ENCODE measurements at regions not wholly inside any gene's neighbourhood (a gene's known extent, or its start where the extent isn't known, plus 50 kb on each side); places are given as distances from the start of the nearest gene placed in this dataset.
"Not testable (repeated sequence)": the region's sequence is repeated elsewhere in the genome, so short reads cannot be mapped to it uniquely, and the experiment has no call there.

DNA sequence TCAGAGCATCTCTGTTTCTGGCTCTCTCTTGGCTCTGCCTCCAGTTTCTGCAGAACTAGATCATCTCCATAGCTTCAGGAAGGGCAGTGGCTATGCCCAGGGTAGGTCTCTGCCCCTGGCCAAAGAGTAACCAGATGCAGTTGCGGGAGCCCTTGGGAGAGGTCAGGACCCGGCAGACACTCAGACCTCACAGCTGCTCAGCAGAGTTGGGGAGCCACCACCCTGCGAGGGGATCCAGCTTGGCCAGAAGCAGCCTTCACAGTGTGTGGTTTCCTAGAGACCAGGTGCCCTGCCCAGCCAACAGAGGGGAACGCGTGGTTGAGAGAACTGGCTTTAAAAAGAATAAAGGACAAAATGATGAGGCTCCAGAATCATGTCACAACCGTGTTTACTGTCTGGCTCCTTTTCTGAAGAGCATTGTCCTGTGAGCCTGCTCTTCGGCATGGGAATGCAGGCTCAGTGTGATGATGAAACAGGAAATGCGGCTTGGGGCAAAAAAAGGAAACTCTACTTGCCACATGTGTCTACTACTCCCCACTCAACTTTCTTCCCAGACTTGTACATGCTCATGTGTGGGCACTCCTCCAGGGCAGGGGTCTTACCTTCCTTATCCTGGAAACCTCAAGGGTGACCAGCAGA lies 243.1 kb downstream of the INHBA start:
- DNase-seq = no peak

DNA sequence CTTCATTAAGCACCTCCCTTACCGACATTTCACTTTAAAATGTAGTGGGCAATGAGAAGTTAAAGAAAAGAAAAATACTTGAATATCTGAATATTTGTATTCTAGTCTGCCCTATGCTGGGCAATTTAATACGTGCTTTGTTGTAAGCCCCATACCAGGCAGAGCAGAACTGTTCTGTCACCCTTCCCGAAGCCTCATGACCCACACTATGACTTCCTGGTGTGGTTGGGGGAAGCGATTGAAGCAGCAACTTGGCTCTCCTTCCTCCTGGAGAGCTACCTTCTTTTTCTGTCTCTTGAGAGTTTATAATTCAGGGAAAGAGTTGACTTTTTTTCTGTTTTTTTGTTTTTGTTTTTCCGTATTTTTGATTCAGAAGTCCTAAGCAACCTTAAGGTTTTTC lies 243.7 kb downstream of the INHBA start:
- no peak for DNase-seq

DNA sequence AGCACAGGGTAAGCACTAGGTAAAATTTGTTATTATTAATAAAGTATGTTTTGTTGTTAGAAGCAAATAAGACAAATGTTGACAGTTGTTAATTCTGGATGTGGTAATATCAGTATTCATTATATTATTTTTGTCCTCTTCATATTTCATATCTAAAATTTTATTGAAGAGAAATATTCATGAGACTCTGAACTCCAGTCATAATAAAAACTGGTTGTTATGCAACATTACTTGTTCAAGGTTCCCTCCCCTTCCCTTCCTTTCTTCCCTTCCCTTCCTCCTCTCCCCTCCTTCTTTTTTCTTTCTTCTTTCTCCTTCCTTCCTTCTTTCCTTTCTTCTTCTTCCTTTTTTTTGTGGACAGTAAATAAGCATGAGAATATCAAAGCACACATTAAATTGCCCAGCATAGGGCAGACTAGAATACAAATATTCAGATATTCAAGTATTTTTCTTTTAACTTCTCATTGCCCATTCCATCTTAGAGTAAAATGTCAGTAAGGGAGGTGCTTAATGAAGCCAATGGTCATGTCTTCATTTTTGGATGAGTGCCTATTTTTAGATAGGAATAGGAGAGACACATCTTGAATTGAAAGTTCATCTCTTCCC lies 245.0 kb downstream of the INHBA start:
- no peak for DNase-seq

DNA sequence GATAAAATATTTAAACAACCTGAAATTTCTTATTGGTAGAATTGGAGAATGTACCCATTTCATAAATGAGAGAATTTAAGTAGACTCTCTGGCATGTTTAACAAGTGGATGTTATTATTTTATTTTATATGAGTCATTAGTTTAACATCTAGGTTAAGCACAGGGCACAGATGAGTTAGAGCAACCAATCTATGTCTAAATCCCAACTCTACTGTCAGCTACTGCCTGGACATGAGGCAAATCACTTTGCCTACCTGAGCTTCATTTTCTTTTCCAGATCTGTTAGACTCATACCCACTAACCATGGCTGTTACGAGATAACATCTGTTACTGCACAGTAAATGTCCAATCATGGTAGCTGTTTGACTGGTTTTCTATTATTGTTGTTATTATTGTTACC lies 251.1 kb downstream of the INHBA start:
- DNase-seq = no peak

DNA sequence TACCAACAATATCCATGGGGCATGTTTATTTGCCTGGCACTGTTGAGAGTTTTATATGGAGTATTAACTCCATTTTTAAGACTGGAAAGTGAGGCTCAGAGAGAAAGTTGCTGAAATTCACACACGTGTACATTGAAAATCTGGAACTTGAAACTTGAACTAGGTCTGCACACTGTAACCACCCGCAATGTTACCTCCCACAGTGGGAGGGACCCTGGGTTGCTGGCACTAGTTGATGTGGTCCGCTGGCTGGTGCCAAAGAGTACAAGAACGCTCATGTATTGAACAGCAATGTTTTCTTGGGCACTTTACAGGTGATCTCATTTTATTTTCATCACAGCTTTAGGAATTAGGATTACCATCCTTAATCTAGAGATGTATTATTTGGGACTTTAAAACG lies 253.2 kb downstream of the INHBA start:
- no peak for DNase-seq

DNA sequence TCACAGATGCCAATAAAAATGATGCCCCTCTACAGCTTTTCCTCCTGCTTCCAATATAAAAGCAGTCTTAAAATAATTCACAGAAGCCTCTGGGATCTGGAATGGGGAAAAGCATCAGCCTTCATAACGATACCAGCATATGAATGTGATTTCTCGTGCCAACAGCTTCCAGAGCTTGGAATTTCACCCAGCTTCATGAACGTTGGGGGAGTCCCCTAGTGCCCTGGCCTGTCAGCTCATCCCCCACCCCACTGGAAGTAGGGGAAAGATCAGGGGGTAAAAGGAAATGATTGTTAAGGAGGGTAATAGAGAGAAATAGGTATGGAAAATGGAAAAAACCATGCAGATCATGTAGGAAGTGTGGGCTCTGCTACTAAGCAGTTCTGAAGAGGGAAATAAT lies 253.6 kb downstream of the INHBA start:
- DNase-seq = no peak

DNA sequence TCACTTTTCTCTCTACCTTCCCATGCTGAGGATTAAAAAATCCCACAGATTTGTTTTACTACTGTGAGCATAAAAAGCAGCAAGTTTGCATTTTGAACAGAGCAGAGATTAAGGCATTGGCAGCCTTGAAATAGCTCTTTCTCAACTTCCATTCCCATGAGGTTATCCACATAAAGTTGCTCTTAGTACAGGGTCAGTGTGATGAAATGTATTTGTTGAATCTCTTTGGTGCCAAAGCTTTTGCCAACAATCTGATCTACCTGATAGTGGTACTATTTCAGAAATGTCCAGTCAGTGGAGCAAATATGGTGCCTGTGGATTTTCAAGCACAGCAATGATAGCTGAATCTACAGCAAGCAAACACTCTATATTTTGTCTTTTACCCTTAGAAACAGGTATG lies 254.8 kb downstream of the INHBA start:
- no peak for DNase-seq

DNA sequence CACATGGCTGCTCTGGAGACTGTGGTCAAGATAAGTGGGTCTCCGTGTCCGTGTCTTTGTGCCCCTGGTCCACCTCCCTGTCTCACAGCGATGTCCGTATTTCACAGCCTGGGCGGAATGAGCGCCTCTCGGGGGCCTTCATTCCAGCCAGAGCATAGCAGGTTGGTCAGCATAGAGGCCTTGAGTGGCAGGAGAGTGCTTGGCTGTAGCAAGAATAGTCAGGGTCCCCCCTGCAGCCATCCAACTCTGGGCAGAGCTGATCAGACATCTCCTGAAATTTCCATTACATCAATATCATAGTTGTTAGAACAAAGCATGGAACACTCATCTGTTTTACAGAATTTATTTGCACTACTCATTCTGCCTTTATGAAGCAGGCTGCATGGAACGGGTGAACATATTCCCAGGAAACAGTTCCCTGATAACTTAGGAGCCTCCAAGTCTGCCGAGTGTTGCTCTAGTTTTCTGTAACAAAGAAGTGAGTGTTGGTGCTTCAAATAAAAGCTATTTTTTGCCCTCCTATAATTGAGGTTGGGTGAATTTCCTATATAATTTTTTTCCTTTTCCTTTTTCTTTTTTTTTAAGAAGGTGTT lies 255.3 kb downstream of the INHBA start:
- no peak for DNase-seq

DNA sequence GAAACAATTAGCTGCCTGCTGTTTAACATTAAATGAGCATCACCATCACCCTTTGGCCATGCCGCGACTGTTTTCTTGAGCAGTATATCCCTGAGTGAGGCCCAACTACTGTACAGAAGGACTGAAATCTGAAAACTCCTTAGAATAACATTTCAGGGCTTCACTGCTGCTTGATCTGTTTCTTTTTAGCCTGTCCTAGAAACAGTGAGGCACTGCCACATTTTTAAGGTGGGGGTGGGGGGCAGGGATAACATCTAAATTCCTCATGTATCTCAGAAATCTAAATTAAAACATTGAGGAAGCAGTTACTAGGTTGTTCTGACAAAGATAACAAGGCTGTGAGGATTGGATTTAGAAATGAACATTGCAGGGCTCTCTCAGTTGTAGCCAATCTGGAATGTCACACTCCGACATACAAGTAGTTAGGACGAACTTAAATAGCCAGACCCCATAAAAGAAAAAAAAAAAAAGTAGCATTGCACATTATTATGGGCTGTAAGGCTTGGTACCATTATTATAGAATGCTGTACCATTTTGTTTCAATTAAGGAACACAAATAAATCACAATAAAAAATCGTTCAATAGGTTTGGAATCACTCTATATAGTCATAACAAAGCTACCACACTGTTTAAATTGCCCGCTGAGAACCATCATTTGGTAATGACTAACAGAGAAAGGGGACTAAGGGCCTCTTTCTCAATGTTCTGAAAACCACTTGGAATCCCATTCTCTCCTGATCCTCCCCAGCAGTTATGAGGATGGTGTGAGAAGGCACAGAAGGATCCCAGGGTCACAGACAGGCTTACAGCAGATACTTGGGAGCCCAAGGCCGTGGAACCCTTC lies 256.1 kb downstream of the INHBA start:
- DNase-seq = no peak

DNA sequence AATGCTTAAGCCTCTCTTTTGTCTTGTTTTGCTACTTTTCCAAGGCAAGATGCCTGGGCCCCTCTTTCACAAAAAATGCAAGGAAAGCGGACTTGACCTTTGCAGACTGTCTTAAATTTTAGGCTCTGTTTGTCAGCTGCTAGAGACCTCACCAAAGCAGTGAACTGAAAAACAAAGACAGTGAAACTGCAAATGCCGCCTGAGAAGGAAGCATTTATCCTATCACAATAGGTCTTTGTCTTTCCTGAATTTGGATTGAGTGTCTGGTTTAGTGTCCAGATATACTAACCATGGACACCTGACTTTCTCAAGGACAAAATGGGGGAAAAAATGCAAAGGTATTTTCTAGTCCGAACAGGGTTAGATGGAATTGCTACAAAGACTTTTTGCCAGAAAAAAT lies 256.9 kb downstream of the INHBA start:
- DNase-seq = no peak

DNA sequence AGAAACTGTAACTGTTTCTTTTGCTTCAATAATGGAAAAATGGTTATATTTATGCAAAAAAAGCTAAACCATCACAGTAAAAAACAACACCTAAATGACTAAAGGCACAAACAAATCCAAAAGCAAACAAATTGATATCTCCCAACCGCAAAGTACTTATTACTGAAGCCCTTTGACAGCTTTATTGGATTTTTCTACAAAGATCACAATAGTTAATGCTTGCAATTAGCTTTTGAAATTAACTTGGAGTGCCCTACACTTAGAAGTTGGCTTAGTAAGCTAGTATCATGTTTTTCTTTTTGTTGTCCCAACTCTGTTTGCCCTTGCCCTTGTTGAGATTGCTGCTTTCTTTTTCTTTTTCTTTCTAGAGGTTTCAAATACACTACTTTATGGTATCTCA lies 257.5 kb downstream of the INHBA start:
- DNase-seq = no peak

DNA sequence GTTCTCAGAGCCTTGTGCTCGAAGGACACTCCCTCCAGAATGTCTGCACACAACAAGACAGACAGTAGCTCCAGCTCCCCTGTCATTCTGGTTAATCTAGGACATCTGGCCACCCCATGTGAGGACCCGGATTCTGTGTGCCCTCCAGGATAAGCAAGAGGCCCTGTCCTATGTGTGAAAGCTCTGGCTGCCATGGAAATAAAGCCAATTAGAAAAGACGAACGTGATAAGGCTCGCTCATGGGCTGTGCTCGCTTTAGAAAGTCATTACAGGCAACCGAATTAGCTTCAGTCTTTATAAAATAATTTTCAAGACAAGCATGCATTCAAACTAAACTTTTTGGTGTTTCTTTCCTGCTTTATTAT lies 263.4 kb downstream of the INHBA start:
- no peak for DNase-seq

DNA sequence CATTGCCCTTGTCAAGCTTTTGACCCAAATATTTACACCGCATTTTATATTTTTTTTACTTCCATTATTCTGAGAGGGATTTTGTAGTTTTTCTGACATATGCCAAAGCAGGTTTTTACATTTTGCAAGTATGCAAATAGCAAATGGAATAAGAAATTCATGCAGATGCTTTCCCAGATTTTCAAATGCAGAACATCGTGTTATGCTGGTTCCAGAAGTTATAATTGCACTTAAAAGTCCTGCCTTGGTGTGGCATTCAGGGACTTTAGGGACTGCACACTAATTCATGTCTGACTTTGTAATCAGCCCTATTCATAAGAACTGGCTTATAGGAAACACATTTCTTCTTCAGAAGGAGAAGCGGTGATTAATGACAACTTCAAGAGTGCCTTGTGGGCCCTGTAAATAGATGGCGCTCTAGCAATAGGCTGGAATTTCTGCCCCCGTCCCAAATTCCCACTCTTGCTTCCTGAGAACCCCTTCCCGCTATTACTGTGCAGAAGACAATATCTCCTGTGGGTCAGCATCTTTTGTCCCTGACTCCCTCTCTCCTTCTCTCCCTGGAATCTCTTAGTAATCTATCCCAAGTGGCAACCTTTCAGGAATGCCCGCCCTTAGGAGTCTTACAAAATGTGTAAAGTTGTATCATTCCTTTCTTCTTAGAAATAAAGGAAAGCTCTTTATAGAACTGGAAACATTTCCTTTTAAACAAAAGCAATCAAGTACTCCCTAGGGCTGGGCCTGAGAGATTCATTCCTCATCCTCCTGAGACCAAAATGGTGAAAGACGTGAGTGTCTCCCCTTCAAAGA lies 264.0 kb downstream of the INHBA start:
- no peak for DNase-seq

DNA sequence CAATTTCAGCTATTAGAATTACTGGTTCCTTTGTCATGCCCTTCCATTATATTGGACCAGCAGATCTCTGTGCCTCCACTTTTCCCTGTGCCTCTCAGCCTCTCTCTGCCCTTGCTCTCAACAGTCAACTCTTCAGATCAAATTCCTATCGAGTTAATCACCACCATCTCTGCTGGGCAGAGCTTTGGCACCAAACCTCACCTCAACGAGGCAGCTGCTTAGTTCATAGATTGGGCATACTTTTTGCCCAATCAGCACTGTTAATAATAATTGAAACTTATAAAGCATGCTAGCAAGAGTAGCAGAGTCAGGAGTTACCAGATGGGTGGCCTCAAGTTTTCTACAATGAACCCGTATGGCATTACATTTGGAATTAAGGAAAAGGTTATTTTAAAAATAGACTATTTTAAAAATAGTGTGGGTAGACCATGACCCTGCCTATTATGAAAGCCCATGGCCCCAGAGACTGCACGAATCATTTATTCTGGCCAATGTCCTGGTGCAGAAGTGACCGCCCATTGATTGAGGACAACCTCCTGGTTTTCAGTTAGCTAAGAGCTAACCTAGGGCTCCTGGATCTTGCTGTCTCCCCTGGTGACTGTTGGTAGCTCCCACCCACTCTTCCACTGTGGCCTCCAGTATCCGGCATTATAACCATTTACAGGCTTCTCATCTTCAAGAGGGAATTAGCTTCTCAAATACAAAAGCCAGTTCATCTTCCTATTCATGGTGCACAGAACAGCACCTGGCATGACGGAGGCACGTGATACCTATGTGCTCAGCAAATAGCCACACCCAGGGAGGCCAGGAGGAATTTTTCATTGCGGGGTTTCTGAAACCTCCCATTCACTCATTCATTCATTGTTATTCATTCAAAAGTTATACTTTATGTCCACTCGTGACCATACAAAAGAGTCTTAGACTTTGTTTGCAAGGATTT lies 265.4 kb downstream of the INHBA start:
- no peak for DNase-seq

DNA sequence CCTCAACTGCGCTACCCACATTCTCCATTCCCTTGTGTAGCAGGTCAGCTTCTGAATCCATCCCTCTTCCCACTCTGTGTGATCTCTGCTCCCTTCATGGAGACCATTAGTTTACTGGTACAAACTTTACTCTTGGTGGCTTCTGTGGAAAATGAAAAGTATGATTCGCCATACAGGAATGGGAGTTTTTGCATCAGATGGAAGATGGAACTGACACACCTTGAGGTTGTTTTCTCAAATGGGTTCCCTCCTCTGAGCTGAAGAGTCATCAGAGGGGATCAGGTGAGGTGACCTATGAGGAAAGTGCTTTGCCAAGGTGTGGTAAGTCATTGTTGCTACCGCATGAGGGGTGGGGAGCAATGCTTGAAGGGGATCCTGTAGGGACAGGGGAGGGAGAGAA lies 266.8 kb downstream of the INHBA start:
- no peak for DNase-seq

DNA sequence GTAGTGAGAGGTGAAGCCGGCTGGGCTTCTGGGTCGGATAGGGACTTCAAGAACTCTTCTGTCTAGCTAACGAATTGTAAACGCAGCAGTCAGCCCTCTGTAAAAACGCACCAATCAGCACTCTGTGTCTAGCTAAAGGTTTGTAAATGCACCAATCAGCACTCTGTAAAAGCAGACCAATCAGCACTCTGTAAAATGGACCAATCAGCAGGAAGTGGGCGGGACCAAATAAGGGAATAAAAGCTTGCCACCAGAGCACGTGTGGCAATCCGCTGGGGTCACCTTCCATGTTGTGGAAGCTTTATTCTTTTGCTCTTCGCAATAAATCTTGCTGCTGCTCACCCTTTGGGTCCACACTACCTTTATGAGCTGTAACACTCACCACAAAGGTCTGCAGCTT lies 267.9 kb downstream of the INHBA start:
- DNase-seq = not testable (repeated sequence)

DNA sequence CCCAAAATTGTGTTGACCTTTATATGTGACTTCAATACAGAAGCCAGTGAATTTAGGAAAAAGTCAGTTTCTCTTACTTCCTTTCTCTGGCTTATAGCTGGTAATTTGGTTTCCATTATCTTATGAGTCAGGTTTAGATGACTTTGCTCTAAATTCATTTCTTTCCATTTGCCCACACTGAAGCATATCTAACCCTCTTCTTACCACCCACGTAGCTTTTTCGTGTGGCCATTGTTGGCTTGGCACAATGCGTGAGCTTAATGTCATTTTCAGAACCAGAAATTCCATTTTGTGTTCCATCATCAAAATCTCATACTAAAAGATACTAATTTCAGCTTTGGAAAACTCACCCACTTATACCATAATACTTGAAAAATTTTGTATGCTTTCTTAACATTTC lies 271.2 kb downstream of the INHBA start:
- DNase-seq = no peak

DNA sequence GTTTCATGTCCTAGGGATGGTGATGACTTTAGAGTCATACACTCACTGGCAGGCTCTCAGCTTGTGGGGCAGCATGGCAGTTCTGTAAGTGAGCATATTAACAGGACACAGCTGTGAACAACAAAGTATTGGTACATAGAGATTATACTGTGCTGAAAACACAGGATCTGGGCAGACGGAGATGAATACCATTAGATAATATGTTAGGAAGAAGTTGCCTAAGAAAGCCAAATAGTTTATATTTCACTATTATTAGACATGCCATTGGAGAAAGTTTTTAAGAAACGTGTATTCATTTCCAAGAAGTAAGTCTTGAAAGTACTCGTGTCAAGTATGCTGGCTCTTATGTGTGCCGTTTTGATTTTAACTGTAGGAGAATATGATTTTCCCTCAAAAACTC lies 274.5 kb downstream of the INHBA start:
- DNase-seq = no peak

DNA sequence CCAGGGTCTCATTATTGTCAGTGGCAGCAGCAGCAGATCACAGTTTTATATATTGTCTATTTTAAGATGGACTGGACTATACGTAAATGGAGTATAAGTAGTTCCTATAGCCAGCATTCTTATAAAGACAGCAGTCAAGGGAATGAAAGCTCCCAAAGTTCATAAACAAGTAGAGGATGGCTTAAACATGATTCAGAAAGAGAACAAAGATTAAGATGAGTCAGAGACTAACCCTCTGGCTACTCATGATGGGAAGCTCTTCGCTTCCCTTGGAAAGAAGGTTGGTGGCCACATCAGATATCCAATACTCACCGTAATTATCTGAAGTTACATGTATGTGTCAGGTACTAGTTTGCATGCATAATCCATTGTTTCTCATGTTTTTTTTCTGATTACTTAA lies 277.0 kb downstream of the INHBA start:
- DNase-seq = no peak

DNA sequence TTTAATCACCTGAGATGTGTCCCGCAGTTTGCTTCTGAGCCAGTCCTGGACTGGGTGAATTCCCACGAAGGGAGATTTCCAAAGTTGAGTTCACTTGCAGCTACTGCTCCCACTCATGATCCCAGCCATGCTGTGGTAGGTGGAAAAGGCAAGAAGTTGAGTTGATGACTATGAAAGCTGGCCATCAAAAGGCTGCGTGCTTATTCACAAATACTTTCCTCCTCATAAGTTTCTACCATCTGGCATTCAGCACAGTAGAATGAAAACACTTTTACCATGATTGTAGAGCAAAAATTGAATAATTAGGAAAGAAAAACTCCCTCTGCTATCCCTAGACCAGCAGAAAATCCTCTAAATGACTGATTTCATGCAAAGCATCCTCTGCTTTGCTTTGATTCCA lies 281.8 kb downstream of the INHBA start:
- DNase-seq = no peak

DNA sequence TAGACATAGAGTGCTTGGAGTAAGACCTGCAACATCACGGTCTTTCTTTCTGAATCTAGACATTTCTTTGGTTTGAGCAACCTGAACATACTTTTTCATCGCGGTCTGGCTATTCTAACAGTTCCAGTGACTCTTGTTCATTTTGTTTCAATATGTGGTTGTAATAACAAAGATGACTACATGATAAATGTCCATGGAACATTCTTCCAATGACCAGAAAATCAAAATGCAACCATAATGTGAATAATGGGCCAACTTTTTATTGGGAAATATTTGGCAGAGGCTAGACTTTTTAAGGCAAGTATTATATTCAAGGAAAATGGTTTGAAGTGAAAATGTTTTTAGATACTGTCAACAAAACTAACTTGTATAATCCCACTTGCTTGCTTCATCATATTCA lies 282.5 kb downstream of the INHBA start:
- DNase-seq = no peak

DNA sequence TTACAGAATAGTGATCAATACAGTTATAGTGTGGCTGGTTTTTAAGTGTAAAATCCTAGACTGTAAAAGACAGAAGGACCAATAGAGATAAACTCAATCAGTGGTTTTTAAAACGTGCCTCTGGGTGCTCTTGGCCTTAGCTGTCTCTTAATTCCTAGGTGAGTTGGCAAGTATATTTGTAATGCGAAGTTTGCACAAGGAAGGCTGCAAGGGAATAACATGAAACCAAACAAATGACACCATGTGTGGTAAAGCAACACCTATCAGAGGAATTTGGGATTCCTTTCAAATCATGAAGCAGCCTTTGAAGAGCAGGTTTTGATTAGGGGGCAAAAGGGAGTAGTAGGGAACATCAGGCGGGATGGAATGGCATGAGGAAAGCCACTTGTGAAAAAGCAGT lies 284.6 kb downstream of the INHBA start:
- no peak for DNase-seq

Data from CD4-positive, alpha-beta T cell treated with Interleukin-15 for 1 hour (primary cell).